ENCODE measurements at regions not wholly inside any gene's neighbourhood (a gene's known extent, or its start where the extent isn't known, plus 50 kb on each side); places are given as distances from the start of the nearest gene placed in this dataset.

- TF ChIP-seq EZH2 (IDR thresholded peaks at IDR 0.05; ENCODE audit: borderline replicate concordance, low read depth, low read length, severe bottlenecking) (no peak), CTCF (IDR thresholded peaks at IDR 0.05; ENCODE audit: borderline replicate concordance, extremely low read depth, low read length, poor library complexity, severe bottlenecking) (no peak)
Observed at GRCh38 chr22:33149611-33150010, 91.4 kb upstream of the SYN3 start.
